A549 (cell line): ENCODE measurements at regions not wholly inside any gene's neighbourhood (a gene's known extent, or its start where the extent isn't known, plus 50 kb on each side); places are given as distances from the start of the nearest gene placed in this dataset.

Experiments used
- ATAC-seq, 2 experiments: fragments of 200-7000 bp in 1 of 2; fragments of >200 bp in 1 of 2; cut with Nextera tagmentation in 1 of 2; cut with Tn5 transposase in 1 of 2; 3 replicates each; pipeline versions ENCODE4 v1.8.0 to v1.9.1; 2018 to 2020; ENCODE audit warnings: mild to moderate bottlenecking in 1 of 2, moderate library complexity in 1 of 2
- CTCF ChIA-PET: fragments of 300-600 bp; sonication (Branson Sonifier 250); formaldehyde crosslinking; extraction: SDS; loops from one replicate; lab custom pipeline; 2021; ENCODE audit warnings: antibody characterized with exemption, inconsistent platforms; lab: Yijun Ruan, JAX
- POLR2A ChIA-PET: fragments of 350-600 bp; formaldehyde crosslinking; extraction: SDS; loops from one replicate; lab custom pipeline; 2021; ENCODE audit warnings: antibody characterized with exemption, inconsistent platforms; lab: Yijun Ruan, JAX
- DNase-seq, 2 experiments: peaks; one replicate each; pipeline versions ENCODE4 v3.0.0 to v3.0.0-alpha.2; 2011 to 2016; ENCODE audit warnings: low read depth in 1 of 2, low spot score in 1 of 2
- FAIRE-seq: peaks from 2 replicates; lab custom pipeline; 2011; peaks lifted over from hg19 to GRCh38; lab: Jason Lieb, UNC
- H3K27ac ChIP-seq, 2 experiments: fragments of >200 bp; sonication (Bioruptor Twin); formaldehyde crosslinking; 3 replicates each; pipeline ENCODE4 v1.5.1; 2016 to 2017
- H3K4me1 ChIP-seq: fragments of >200 bp; sonication (Bioruptor Twin); formaldehyde crosslinking; 3 replicates; pipeline ENCODE4 v1.6.1; 2016
- H3K4me2 ChIP-seq: fragments of >200 bp; sonication (Bioruptor Twin); formaldehyde crosslinking; 3 replicates; pipeline ENCODE4 v1.6.1; 2016
- H3K4me3 ChIP-seq: fragments of >200 bp; sonication (Bioruptor Twin); formaldehyde crosslinking; 3 replicates; pipeline ENCODE4 v1.5.1; 2016
- H3K9me3 ChIP-seq: fragments of >200 bp; sonication (Bioruptor Twin); formaldehyde crosslinking; 3 replicates; pipeline ENCODE4 v1.6.1; 2016
- CHD2 ChIP-seq: fragments of 150-350 bp; IDR thresholded peaks from 2 replicates; pipeline ENCODE4 v1.6.1; 2014; ENCODE audit warnings: low read length; ENCODE audit not compliant: partially characterized antibody
- E2F6 ChIP-seq: IDR thresholded peaks from 2 replicates; pipeline ENCODE4 v1.6.1; 2012; ENCODE audit warnings: low read depth, borderline replicate concordance
- HDAC2 ChIP-seq: fragments of 200-600 bp; sonication (generic); IDR thresholded peaks from 2 replicates; pipeline ENCODE4 v1.6.1; 2016
- HEYL ChIP-seq: fragments of 250-450 bp; sonication (Bioruptor Pico); IDR thresholded peaks from 2 replicates; pipeline ENCODE4 v1.8.0; 2021; ENCODE audit warnings: mild to moderate bottlenecking, moderate library complexity
- HMGXB4 ChIP-seq: fragments of 250-450 bp; sonication (Bioruptor Pico); IDR thresholded peaks from 2 replicates; pipeline ENCODE4 v1.5.0; 2021; ENCODE audit warnings: mild to moderate bottlenecking, moderate library complexity, borderline replicate concordance
- HOXB13 ChIP-seq: fragments of 250-450 bp; sonication (Bioruptor Pico); IDR thresholded peaks from 2 replicates; pipeline ENCODE4 v1.5.0; 2020; ENCODE audit warnings: low read depth, mild to moderate bottlenecking, moderate library complexity
- HOXB5 ChIP-seq: fragments of 250-450 bp; sonication (Bioruptor Pico); IDR thresholded peaks from 2 replicates; pipeline ENCODE4 v1.5.0; 2020; ENCODE audit warnings: mild to moderate bottlenecking, moderate library complexity
- KDM1A ChIP-seq: fragments of 200-600 bp; sonication (generic); IDR thresholded peaks from 2 replicates; pipeline ENCODE4 v1.6.1; 2016; ENCODE audit warnings: low read depth, mild to moderate bottlenecking
- KDM5A ChIP-seq: fragments of 200-600 bp; sonication (generic); IDR thresholded peaks from 2 replicates; pipeline ENCODE4 v1.6.1; 2016; ENCODE audit warnings: antibody characterized with exemption, mild to moderate bottlenecking
- NFE2L2 ChIP-seq: fragments of 150-350 bp; conservative IDR thresholded peaks from 2 replicates; pipeline ENCODE4 v1.6.1; 2014; ENCODE audit warnings: low read length
- PHF8 ChIP-seq: fragments of 200-600 bp; sonication (generic); IDR thresholded peaks from 2 replicates; pipeline ENCODE4 v1.6.1; 2016; ENCODE audit warnings: low read depth, mild to moderate bottlenecking, antibody characterized with exemption, moderate library complexity, borderline replicate concordance
- POLR2AphosphoS2 ChIP-seq: conservative IDR thresholded peaks from 2 replicates; pipeline ENCODE4 v1.6.1; 2012; ENCODE audit warnings: low read length, improper control_type of control experiment, inconsistent platforms
- RCOR1 ChIP-seq: fragments of 150-350 bp; IDR thresholded peaks from 2 replicates; pipeline ENCODE4 v1.6.1; 2014; ENCODE audit warnings: antibody characterized with exemption, low read length, low read depth
- RFX5 ChIP-seq: fragments of 450-650 bp; IDR thresholded peaks from 2 replicates; pipeline ENCODE4 v1.7.1; 2014; ENCODE audit warnings: antibody characterized with exemption, mild to moderate bottlenecking, moderate library complexity
- RNF2 ChIP-seq: fragments of 200-600 bp; sonication (generic); IDR thresholded peaks from 2 replicates; pipeline ENCODE4 v1.6.1; 2016; ENCODE audit warnings: low read depth, mild to moderate bottlenecking, antibody characterized with exemption, moderate library complexity, borderline replicate concordance
- SMC3 ChIP-seq: fragments of >200 bp; sonication (Bioruptor Twin); formaldehyde crosslinking; IDR thresholded peaks from 3 replicates; pipeline ENCODE4 v1.6.1; 2018; ENCODE audit warnings: inconsistent platforms
- TP53 ChIP-seq: fragments of 250-450 bp; sonication (Bioruptor Pico); IDR thresholded peaks from 2 replicates; pipeline ENCODE4 v1.5.0; 2021; ENCODE audit warnings: mild to moderate bottlenecking, moderate library complexity
- ZC3H11A ChIP-seq: fragments of 450-650 bp; IDR thresholded peaks from 2 replicates; pipeline ENCODE4 v1.6.1; 2014; ENCODE audit warnings: antibody characterized with exemption, mild to moderate bottlenecking
- WGBS: methylation state at CpG from one replicate; pipeline ENCODE4 v1.1.6; 2017; ENCODE audit errors: missing lambda C conversion rate; 5-methylcytosine and 5-hydroxymethylcytosine counted together
- TF ChIP-seq, protein P1 (sequence below): fragments of >200 bp; sonication (Bioruptor Twin); formaldehyde crosslinking; IDR thresholded peaks from 2 replicates; pipeline ENCODE4 v1.6.1; 2016
- TF ChIP-seq, protein P2 (sequence below): fragments of 450-650 bp; IDR thresholded peaks from 2 replicates; pipeline ENCODE4 v1.6.1; 2014; ENCODE audit warnings: antibody characterized with exemption
- TF ChIP-seq, protein P3 (sequence below): IDR thresholded peaks from 2 replicates; pipeline ENCODE4 v1.6.1; 2012
- TF ChIP-seq, protein P4 (sequence below): fragments of >200 bp; sonication (Bioruptor Twin); formaldehyde crosslinking; IDR thresholded peaks from 3 replicates; pipeline ENCODE4 v1.5.1; 2016
- TF ChIP-seq, protein P5 (sequence below): fragments of >200 bp; sonication (Bioruptor Twin); formaldehyde crosslinking; IDR thresholded peaks from 3 replicates; pipeline ENCODE4 v1.6.1; 2016

DNA sequence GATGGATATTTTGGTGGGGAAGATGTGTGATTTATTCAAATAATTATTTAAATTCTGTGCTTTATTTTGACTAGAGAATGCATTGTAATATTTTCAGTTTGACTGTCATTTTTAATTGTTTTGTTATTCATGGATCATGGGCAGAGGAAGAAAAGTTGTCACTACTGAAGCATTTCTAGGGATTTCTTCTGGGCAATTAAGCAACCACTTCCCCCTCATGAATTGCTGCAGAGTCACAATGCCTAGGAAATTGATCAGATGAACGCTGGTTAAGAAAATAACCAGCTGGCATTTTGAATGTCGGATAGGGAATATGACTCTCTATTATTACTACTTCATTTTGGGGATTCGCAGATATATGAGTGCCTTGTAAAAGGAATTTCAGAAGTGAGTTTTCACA is 283.3 kb downstream of the IL15 start:
- Histone ChIP-seq H3K4me3 (no peak overlapping the region), H3K4me2 (no peak overlapping the region), H3K9me3 (no peaks in the 10 kb centered on the region), H3K4me1 (no peaks in the 10 kb centered on the region), H3K27ac (no peak overlapping the region)
- WGBS: 75% methylated on average over 3 of the region's 3 CpGs
- CTCF ChIA-PET: no interaction called here
- no peak for ATAC-seq
- FAIRE-seq: no peak
- POLR2A ChIA-PET: no interaction called here
- no peak for DNase-seq
- TF ChIP-seq, protein P1, sequence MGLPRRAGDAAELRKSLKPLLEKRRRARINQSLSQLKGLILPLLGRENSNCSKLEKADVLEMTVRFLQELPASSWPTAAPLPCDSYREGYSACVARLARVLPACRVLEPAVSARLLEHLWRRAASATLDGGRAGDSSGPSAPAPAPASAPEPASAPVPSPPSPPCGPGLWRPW: no peak
- TF ChIP-seq HOXB13: no peak
- no peak for TF ChIP-seq HEYL
- no peak for TF ChIP-seq SMC3
- TF ChIP-seq, protein P2, sequence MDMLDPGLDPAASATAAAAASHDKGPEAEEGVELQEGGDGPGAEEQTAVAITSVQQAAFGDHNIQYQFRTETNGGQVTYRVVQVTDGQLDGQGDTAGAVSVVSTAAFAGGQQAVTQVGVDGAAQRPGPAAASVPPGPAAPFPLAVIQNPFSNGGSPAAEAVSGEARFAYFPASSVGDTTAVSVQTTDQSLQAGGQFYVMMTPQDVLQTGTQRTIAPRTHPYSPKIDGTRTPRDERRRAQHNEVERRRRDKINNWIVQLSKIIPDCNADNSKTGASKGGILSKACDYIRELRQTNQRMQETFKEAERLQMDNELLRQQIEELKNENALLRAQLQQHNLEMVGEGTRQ: no peak
- no peak for TF ChIP-seq RFX5
- TF ChIP-seq, protein P3, sequence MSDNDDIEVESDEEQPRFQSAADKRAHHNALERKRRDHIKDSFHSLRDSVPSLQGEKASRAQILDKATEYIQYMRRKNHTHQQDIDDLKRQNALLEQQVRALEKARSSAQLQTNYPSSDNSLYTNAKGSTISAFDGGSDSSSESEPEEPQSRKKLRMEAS: no peak
- TF ChIP-seq RNF2: no peak
- no peak for TF ChIP-seq ZC3H11A
- no peak for TF ChIP-seq HOXB5 (CRISPR knock-in tag)
- TF ChIP-seq RCOR1: no peak
- TF ChIP-seq NFE2L2: no peak
- TF ChIP-seq KDM5A: no peak
- TF ChIP-seq CHD2: no peak
- TF ChIP-seq E2F6: no peak
- no peak for TF ChIP-seq KDM1A

DNA sequence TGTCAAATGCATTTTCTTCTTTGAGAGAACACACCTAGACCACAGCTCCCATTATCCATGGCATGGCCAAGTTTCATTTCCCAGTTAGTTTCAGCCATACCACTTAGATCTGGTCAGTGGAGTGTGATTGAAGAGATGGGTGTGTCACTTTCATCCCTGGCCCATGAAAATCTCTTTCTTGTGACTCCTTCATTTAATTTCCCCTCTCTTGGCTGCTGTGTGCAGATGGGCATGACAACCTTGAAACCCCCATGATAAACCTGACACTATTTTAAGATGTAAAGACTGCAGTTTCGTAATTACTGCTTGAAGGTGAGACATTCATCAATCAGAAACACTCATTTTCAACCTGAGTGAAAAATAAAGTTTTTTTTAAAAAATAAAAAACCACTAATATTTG is 284.9 kb downstream of the IL15 start:
- FAIRE-seq: no peak
- WGBS: 75% methylated on average over 1 of the region's 1 CpG

GRCh38 chr4:141922236-141922635 is 285.9 kb downstream of the IL15 start:
- no peak overlapping the region for H3K4me3 ChIP-seq
- ChIA-PET CTCF (no interaction called here), POLR2A (no interaction called here)
- TF ChIP-seq KDM1A (no peak), RFX5 (no peak), HDAC2 (no peak), SMC3 (no peak), HMGXB4 (CRISPR knock-in tag) (no peak), POLR2AphosphoS2 (no peak)
- TF ChIP-seq, protein P2: no peak
- TF ChIP-seq, protein P1: no peak
- TF ChIP-seq, protein P4, sequence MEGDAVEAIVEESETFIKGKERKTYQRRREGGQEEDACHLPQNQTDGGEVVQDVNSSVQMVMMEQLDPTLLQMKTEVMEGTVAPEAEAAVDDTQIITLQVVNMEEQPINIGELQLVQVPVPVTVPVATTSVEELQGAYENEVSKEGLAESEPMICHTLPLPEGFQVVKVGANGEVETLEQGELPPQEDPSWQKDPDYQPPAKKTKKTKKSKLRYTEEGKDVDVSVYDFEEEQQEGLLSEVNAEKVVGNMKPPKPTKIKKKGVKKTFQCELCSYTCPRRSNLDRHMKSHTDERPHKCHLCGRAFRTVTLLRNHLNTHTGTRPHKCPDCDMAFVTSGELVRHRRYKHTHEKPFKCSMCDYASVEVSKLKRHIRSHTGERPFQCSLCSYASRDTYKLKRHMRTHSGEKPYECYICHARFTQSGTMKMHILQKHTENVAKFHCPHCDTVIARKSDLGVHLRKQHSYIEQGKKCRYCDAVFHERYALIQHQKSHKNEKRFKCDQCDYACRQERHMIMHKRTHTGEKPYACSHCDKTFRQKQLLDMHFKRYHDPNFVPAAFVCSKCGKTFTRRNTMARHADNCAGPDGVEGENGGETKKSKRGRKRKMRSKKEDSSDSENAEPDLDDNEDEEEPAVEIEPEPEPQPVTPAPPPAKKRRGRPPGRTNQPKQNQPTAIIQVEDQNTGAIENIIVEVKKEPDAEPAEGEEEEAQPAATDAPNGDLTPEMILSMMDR: no peak
- TF ChIP-seq, protein P3: no peak
- no peaks in the 10 kb centered on the region for H3K9me3 ChIP-seq
- no peaks in the 10 kb centered on the region for H3K4me1 ChIP-seq
- 84% methylated on average over 2 of the region's 2 CpGs for WGBS
- no peak overlapping the region for H3K27ac ChIP-seq
- H3K4me2 ChIP-seq: no peak overlapping the region
- FAIRE-seq (no peak), ATAC-seq (no peak), DNase-seq (no peak)

More for the DNA sequence above, 284.9 kb downstream of the IL15 start:
- Histone ChIP-seq H3K4me1 (no peaks in the 10 kb centered on the region), H3K27ac (no peak overlapping the region), H3K4me3 (no peak overlapping the region), H3K9me3 (no peaks in the 10 kb centered on the region), H3K4me2 (no peak overlapping the region)
- POLR2A ChIA-PET: no interaction called here
- ATAC-seq: no peak
- CTCF ChIA-PET: no interaction called here
- DNase-seq: no peak
- TF ChIP-seq TP53 (CRISPR knock-in tag): no peak
- TF ChIP-seq, protein P5, sequence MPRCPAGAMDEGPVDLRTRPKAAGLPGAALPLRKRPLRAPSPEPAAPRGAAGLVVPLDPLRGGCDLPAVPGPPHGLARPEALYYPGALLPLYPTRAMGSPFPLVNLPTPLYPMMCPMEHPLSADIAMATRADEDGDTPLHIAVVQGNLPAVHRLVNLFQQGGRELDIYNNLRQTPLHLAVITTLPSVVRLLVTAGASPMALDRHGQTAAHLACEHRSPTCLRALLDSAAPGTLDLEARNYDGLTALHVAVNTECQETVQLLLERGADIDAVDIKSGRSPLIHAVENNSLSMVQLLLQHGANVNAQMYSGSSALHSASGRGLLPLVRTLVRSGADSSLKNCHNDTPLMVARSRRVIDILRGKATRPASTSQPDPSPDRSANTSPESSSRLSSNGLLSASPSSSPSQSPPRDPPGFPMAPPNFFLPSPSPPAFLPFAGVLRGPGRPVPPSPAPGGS: no peak
- no peak for TF ChIP-seq PHF8
